ENCODE measurements at regions not wholly inside any gene's neighbourhood (a gene's known extent, or its start where the extent isn't known, plus 50 kb on each side); places are given as distances from the start of the nearest gene placed in this dataset.

DNA sequence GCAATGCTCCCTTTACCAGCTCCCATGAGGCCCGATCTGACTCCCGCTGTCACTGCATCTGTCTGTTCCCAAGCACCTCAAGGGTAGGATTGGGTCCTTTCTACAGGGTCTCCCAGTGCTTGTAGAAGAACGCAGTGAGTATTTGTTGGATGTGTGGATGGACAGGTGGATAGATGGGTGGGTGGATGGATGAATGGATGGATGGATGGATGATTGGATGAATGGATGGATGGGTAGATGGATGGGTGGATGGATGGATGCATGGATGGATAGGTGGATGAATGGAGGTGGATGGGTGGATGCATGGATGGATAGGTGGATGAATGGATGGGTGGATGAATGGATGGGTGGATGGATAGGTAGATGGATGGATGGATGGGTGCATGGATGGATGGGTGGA lies 91.6 kb downstream of the HS1BP3 start:
- Histone ChIP-seq H3K36me3 (ENCODE audit: control insufficient read depth, insufficient read depth, low read length) (no peaks in the 10 kb centered on the region), H3K4me3 (replicated peaks; ENCODE audit: low read depth, low read length) (no peak overlapping the region), H3K27me3 (replicated peaks; ENCODE audit: control insufficient read depth, insufficient read depth, low read length) (no peaks in the 10 kb centered on the region)
- no peak for DNase-seq (ENCODE audit: extremely low read depth, insufficient read length)
- TF ChIP-seq, protein P1, sequence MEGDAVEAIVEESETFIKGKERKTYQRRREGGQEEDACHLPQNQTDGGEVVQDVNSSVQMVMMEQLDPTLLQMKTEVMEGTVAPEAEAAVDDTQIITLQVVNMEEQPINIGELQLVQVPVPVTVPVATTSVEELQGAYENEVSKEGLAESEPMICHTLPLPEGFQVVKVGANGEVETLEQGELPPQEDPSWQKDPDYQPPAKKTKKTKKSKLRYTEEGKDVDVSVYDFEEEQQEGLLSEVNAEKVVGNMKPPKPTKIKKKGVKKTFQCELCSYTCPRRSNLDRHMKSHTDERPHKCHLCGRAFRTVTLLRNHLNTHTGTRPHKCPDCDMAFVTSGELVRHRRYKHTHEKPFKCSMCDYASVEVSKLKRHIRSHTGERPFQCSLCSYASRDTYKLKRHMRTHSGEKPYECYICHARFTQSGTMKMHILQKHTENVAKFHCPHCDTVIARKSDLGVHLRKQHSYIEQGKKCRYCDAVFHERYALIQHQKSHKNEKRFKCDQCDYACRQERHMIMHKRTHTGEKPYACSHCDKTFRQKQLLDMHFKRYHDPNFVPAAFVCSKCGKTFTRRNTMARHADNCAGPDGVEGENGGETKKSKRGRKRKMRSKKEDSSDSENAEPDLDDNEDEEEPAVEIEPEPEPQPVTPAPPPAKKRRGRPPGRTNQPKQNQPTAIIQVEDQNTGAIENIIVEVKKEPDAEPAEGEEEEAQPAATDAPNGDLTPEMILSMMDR (IDR thresholded peaks at IDR 0.05; ENCODE audit: insufficient read depth, low read length, poor library complexity, severe bottlenecking), result no peak

- Histone ChIP-seq H3K4me3 (replicated peaks; ENCODE audit: low read depth, low read length) (no peak overlapping the region), H3K27me3 (replicated peaks; ENCODE audit: control insufficient read depth, insufficient read depth, low read length) (no peaks in the 10 kb centered on the region), H3K36me3 (ENCODE audit: control insufficient read depth, insufficient read depth, low read length) (no peaks in the 10 kb centered on the region)
- TF ChIP-seq, protein P1 (IDR thresholded peaks at IDR 0.05; ENCODE audit: insufficient read depth, low read length, poor library complexity, severe bottlenecking), result no peak
- DNase-seq (ENCODE audit: extremely low read depth, insufficient read length), result no peak
Observed at GRCh38 chr2:20560011-20560410, 90.9 kb downstream of the HS1BP3 start.

GRCh38 chr2:20560891-20561636 lies 89.8 kb downstream of the HS1BP3 start:
- DNase-seq (ENCODE audit: extremely low read depth, insufficient read length), result no peak
- TF ChIP-seq, protein P1 (IDR thresholded peaks at IDR 0.05; ENCODE audit: insufficient read depth, low read length, poor library complexity, severe bottlenecking), result no peak
- Histone ChIP-seq H3K36me3 (ENCODE audit: control insufficient read depth, insufficient read depth, low read length) (no peaks in the 10 kb centered on the region), H3K4me3 (replicated peaks; ENCODE audit: low read depth, low read length) (no peak overlapping the region), H3K27me3 (replicated peaks; ENCODE audit: control insufficient read depth, insufficient read depth, low read length) (peaks cover 2% of the 10 kb centered on the region; the same call in 1 of the 2 replicates)

DNA sequence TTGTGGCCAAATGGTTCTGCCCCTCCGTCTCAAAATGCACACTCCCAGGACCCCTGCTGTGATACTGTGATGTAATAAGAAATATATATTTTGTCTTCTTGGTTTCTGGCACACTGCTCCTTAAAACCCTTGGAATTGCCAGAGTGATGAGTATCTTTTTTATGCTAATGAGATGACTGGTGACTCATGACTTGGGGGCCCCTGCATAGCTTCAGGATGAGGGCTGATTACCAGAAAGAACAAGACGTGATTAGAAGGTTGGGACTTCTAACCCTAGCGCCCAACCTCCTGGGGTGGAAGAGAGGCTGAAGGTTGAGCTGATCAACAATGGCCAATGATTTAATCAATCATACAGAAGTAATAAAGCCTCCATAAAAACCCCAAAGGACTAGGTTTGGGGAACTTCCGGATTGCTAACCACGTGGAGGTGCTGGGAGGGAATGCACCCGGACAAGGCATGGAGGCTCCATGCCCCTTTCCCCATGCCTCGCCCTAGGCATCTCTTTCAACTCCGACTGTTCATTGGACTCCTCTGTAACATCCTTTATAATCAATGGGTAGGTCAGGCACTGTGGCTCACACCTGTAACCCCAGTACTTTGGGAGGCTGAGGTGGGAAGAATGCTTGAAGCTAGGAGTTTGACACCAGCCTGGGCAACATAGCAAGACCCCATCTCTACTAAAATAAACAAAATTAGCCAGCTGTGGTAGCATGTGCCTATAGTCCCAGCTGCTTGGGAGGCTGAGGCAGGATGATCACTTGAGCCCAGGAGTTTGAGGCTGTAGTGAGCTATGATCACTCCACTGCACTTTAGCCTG lies 89.1 kb downstream of the HS1BP3 start:
- Histone ChIP-seq H3K4me3 (replicated peaks; ENCODE audit: low read depth, low read length) (no peak overlapping the region), H3K36me3 (ENCODE audit: control insufficient read depth, insufficient read depth, low read length) (no peaks in the 10 kb centered on the region), H3K27me3 (replicated peaks; ENCODE audit: control insufficient read depth, insufficient read depth, low read length) (peaks cover 2% of the 10 kb centered on the region; the same call in 1 of the 2 replicates)
- TF ChIP-seq, protein P1 (IDR thresholded peaks at IDR 0.05; ENCODE audit: insufficient read depth, low read length, poor library complexity, severe bottlenecking), result no peak
- DNase-seq (ENCODE audit: extremely low read depth, insufficient read length), result no peak

GRCh38 chr2:20562540-20563225 lies 88.2 kb downstream of the HS1BP3 start:
- DNase-seq (ENCODE audit: extremely low read depth, insufficient read length), result no peak
- peaks cover 2% of the 10 kb centered on the region; the same call in 1 of the 2 replicates for H3K27me3 ChIP-seq (replicated peaks; ENCODE audit: control insufficient read depth, insufficient read depth, low read length)
- H3K36me3 ChIP-seq (ENCODE audit: control insufficient read depth, insufficient read depth, low read length), result no peaks in the 10 kb centered on the region
- no peak overlapping the region for H3K4me3 ChIP-seq (replicated peaks; ENCODE audit: low read depth, low read length)
- TF ChIP-seq, protein P1 (IDR thresholded peaks at IDR 0.05; ENCODE audit: insufficient read depth, low read length, poor library complexity, severe bottlenecking), result peak; percentile 22

Data from GM06990 (cell line).